ENCODE measurements at regions not wholly inside any gene's neighbourhood (a gene's known extent, or its start where the extent isn't known, plus 50 kb on each side); places are given as distances from the start of the nearest gene placed in this dataset.

DNA sequence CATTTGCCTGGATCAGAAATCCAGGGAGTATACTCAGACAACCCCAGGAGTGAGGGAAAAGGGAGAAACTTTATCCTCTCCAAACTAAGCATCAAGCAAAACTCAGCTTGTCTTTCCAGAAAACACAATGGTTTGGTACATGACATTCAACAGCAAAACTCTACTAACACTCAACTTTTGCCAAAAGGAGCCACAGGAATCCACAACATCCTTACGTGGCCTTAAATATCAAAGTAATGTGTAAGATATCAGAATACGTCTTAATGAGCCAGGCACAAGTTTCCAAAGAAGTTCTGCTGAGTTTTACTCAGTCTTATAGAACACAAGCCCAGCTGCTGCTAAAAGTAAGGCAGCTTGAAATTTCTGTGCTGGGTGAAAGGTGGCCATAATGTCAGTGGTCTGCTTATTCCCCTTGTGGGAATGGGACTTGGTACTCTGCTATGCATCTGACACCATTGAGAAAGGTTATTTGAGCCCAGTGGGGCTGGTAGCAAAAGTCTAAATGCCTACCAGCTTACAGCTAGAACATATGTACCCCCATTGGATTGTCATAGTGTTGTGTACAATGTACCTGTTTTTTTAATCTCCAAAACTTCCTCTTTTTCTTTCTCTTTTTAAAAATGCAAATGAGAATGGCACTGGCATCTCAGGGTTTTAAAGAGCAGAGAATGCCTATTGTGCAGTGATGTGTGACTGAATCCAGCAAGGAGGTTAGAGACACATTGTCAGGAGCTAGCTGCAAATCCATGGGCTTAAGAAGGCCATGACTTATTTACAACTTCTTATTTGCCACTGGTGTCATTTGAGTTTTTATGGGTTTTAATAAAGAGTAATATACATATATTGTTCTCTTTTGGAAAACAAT lies 62.0 kb upstream of the ST6GALNAC3 start:
- TF ChIP-seq, protein P1, sequence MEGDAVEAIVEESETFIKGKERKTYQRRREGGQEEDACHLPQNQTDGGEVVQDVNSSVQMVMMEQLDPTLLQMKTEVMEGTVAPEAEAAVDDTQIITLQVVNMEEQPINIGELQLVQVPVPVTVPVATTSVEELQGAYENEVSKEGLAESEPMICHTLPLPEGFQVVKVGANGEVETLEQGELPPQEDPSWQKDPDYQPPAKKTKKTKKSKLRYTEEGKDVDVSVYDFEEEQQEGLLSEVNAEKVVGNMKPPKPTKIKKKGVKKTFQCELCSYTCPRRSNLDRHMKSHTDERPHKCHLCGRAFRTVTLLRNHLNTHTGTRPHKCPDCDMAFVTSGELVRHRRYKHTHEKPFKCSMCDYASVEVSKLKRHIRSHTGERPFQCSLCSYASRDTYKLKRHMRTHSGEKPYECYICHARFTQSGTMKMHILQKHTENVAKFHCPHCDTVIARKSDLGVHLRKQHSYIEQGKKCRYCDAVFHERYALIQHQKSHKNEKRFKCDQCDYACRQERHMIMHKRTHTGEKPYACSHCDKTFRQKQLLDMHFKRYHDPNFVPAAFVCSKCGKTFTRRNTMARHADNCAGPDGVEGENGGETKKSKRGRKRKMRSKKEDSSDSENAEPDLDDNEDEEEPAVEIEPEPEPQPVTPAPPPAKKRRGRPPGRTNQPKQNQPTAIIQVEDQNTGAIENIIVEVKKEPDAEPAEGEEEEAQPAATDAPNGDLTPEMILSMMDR (IDR thresholded peaks at IDR 0.05; ENCODE audit: insufficient read depth, low read length), result no peak
- no peak for DNase-seq (ENCODE audit: low read depth)
- no peak overlapping the region for H3K4me3 ChIP-seq (ENCODE audit: low read depth, low read length)

DNA sequence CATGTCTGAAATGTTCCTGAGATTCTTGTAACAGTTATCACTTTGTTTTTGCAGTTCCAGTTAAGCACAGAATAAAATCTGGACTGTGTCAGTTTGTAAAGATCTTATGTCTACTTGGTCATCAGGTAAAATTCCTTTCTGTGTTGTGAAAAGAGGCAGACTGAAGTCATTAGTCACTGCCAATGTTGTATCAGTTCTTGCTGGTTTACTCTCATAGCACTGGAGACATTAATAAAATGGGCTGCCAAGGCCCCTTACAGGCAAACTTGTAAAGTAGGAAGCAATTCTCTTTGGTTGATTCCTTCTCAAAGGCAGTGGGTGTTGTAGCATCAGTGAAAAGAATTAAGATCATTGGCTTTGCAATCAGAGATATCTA lies 61.4 kb upstream of the ST6GALNAC3 start:
- no peak for DNase-seq (ENCODE audit: low read depth)
- H3K4me3 ChIP-seq (ENCODE audit: low read depth, low read length), result no peak overlapping the region
- TF ChIP-seq, protein P1 (IDR thresholded peaks at IDR 0.05; ENCODE audit: insufficient read depth, low read length), result no peak

DNA sequence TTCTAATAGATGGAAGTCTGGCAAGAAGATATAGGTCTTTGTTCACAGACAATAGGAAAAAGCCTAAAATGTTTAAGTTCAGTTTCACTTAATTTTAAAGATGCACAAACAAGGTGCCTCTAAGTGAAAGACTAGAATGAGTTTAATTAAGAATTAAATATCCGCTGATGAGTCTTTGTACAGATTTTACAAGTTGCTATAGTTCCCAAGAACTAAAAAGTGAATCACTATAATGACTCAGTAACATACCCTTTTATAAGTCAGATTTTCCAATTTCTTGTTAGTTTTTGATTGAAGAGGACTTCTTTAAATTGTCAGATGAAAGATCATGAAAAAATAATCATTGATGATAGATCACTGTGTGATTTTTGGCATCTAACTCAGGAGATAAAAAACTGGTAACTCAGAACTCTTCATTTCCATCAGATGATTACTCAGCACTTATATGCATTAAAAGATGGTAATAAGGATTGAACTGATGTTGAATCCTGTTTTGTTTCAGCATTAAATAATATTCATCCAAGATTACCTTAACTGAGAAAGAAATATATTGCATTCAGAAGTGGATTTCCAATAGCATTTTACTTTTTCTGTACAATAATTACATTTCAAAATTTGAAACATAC lies 59.0 kb upstream of the ST6GALNAC3 start:
- no peak overlapping the region for H3K4me3 ChIP-seq (ENCODE audit: low read depth, low read length)
- DNase-seq (ENCODE audit: low read depth), result no peak
- TF ChIP-seq, protein P1 (IDR thresholded peaks at IDR 0.05; ENCODE audit: insufficient read depth, low read length), result no peak

DNA sequence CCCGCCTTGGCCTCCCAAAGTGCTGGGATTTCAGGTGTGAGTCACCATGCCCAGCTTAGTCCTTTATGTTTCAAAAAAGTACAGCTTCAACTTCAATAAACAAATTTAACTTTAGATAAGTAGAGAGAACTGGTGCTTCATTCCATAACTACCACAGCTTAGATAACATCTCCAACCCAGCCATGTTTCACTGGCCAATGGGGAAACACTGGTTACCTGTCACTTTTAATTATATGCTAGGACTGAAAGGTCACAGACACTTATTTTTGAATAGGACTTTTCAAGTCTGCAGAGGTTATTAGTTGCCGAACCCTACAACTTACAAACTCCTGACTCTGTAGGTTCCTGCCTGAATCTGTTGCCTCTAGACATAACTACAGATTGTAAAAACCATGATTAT lies 56.5 kb upstream of the ST6GALNAC3 start:
- no peak for DNase-seq (ENCODE audit: low read depth)
- no peak overlapping the region for H3K4me3 ChIP-seq (ENCODE audit: low read depth, low read length)
- TF ChIP-seq, protein P1 (IDR thresholded peaks at IDR 0.05; ENCODE audit: insufficient read depth, low read length), result no peak

DNA sequence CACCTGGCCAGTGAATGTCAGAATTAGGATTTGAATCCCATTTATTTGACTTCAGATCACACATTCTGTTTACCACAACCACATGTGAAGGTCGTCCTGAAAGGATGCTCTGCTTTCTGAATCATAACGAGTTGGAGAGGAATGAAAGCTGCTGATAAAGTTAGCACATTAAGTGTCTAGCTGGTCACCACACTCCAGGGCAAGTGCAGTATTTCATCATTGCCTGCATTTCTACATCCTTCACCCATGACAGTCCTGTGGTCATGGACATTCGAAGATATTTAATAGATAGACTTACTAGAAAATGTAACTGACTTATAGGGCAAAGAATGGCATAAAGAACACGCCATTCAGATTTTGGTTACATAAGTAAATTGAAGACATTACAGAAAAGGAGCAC lies 52.7 kb upstream of the ST6GALNAC3 start:
- DNase-seq (ENCODE audit: low read depth), result no peak
- TF ChIP-seq, protein P1 (IDR thresholded peaks at IDR 0.05; ENCODE audit: insufficient read depth, low read length), result no peak
- H3K4me3 ChIP-seq (ENCODE audit: low read depth, low read length), result no peak overlapping the region

DNA sequence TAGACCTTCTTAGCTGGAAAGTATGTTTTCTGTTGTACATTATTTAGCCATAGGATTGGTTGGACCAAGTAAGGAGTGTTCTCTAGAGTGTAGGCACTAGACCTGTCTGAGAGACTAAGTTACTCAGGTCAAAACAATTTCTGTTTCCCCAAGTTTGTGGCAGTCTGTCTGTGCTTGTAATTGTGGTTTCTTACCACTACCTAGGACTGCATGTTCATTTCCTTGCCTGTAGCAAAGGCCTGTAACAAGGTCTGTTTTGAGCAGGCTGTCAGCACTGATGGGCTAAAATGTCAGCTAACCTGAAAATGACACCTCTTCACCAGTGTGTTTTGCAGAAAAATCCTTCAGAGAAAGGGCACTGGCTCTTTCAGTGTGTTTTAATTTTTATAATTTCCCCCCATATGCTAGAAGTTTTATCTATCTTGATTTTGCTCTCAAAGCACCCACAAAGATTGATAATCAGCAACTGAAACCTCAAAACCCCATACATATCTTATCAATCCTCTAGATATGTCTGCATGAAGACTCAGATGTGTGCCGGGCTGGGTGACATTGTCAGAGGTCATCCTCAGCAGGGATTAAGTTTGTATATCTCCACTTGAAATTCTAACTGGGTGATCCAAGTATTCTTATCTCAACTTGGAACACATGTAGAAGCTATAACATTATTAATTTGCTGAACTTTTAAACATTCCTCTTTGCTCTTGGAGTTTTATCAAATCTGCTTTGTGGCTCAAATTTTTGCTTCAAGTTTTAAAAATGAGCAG lies 50.7 kb upstream of the ST6GALNAC3 start:
- H3K4me3 ChIP-seq (ENCODE audit: low read depth, low read length), result no peak overlapping the region
- TF ChIP-seq, protein P1 (IDR thresholded peaks at IDR 0.05; ENCODE audit: insufficient read depth, low read length), result no peak
- no peak for DNase-seq (ENCODE audit: low read depth)
